ENCODE measurements at regions not wholly inside any gene's neighbourhood (a gene's known extent, or its start where the extent isn't known, plus 50 kb on each side); places are given as distances from the start of the nearest gene placed in this dataset.

DNA sequence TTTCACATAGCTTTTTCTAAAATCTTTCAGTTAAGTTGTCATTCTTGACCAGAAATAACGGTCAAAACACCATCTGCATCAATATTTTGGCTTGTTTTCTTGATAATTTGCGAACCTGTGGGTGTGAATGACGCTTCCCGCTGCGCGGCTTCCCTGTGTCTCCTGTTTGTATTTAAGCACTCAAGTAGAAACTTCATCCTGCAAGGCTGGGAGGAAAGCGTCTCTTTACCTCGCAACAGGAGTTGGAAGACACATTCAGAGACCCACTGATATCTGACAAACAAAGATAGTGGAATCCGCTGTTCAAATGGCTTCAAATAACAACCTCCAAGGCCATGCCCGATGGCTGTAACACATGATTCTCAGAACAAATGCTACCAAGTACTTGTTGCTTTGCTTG lies 704.9 kb downstream of the DCDC2C start:
- TF ChIP-seq, protein P1, sequence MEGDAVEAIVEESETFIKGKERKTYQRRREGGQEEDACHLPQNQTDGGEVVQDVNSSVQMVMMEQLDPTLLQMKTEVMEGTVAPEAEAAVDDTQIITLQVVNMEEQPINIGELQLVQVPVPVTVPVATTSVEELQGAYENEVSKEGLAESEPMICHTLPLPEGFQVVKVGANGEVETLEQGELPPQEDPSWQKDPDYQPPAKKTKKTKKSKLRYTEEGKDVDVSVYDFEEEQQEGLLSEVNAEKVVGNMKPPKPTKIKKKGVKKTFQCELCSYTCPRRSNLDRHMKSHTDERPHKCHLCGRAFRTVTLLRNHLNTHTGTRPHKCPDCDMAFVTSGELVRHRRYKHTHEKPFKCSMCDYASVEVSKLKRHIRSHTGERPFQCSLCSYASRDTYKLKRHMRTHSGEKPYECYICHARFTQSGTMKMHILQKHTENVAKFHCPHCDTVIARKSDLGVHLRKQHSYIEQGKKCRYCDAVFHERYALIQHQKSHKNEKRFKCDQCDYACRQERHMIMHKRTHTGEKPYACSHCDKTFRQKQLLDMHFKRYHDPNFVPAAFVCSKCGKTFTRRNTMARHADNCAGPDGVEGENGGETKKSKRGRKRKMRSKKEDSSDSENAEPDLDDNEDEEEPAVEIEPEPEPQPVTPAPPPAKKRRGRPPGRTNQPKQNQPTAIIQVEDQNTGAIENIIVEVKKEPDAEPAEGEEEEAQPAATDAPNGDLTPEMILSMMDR (IDR thresholded peaks at IDR 0.05): no peak
- no peak for TF ChIP-seq ZFX (IDR thresholded peaks at IDR 0.05; ENCODE audit: borderline replicate concordance)
